ENCODE measurements at regions not wholly inside any gene's neighbourhood (a gene's known extent, or its start where the extent isn't known, plus 50 kb on each side); places are given as distances from the start of the nearest gene placed in this dataset.

GRCh38 chr2:215207041-215207440, 68.6 kb upstream of the ABCA12 start:
- Histone ChIP-seq H4K91ac (ENCODE audit: low read depth, low read length) (no peak overlapping the region), H3K4me2 (ENCODE audit: low read length) (no peak overlapping the region), H2BK12ac (ENCODE audit: low read length) (no peak overlapping the region), H3K79me2 (ENCODE audit: control insufficient read depth, insufficient read depth, low read length, poor library complexity) (no peaks in the 10 kb centered on the region), H2BK5ac (ENCODE audit: low read depth, low read length, poor library complexity) (no peak overlapping the region), H3K14ac (ENCODE audit: low read length) (no peak overlapping the region), H4K12ac (ENCODE audit: low read depth, low read length) (no peak overlapping the region), H3K79me1 (ENCODE audit: low read length) (no peaks in the 10 kb centered on the region), H3K4ac (ENCODE audit: low read depth, low read length) (no peak overlapping the region), H3K9me3 (ENCODE audit: insufficient read depth, low read depth, low read length) (peaks cover 10% of the 10 kb centered on the region), H3K27me3 (ENCODE audit: insufficient read depth, low read length) (no peaks in the 10 kb centered on the region), H4K8ac (ENCODE audit: low read depth, low read length) (no peak overlapping the region), H3K36me3 (ENCODE audit: control insufficient read depth in 1 of 2, insufficient read depth in 2 of 2, low read length in 2 of 2) (no peaks in the 10 kb centered on the region), H3K18ac (ENCODE audit: low read length) (no peak overlapping the region), H3K27ac (ENCODE audit: low read depth, low read length) (no peak overlapping the region), H2AK5ac (ENCODE audit: low read length) (no peak overlapping the region), H2AFZ (ENCODE audit: insufficient read depth, low read length, poor library complexity) (no peak overlapping the region), H2BK120ac (ENCODE audit: insufficient read depth, low read length, poor library complexity) (no peak overlapping the region), H3K9ac (ENCODE audit: low read length) (no peak overlapping the region), H3K4me3 (ENCODE audit: low read depth, low read length) (no peak overlapping the region), H3K4me1 (ENCODE audit: control insufficient read depth in 1 of 2, insufficient read depth in 2 of 2, low read length in 2 of 2) (no peaks in the 10 kb centered on the region), H3K23ac (ENCODE audit: low read length) (no peak overlapping the region)
- no peak for DNase-seq

- no peak overlapping the region for H3K14ac ChIP-seq (ENCODE audit: low read length)
- no peak overlapping the region for H3K4me2 ChIP-seq (ENCODE audit: low read length)
- no peak overlapping the region for H2BK120ac ChIP-seq (ENCODE audit: insufficient read depth, low read length, poor library complexity)
- H3K79me1 ChIP-seq (ENCODE audit: low read length), result no peaks in the 10 kb centered on the region
- H3K4me1 ChIP-seq (ENCODE audit: control insufficient read depth in 1 of 2, insufficient read depth in 2 of 2, low read length in 2 of 2), result no peaks in the 10 kb centered on the region
- H4K8ac ChIP-seq (ENCODE audit: low read depth, low read length), result no peak overlapping the region
- H3K4me3 ChIP-seq (ENCODE audit: low read depth, low read length), result no peak overlapping the region
- no peak overlapping the region for H2BK5ac ChIP-seq (ENCODE audit: low read depth, low read length, poor library complexity)
- peaks cover 10% of the 10 kb centered on the region for H3K9me3 ChIP-seq (ENCODE audit: insufficient read depth, low read depth, low read length)
- no peaks in the 10 kb centered on the region for H3K27me3 ChIP-seq (ENCODE audit: insufficient read depth, low read length)
- no peak overlapping the region for H3K9ac ChIP-seq (ENCODE audit: low read length)
- no peak overlapping the region for H3K18ac ChIP-seq (ENCODE audit: low read length)
- no CpG with 5 or more reads among the region's 4 CpGs for WGBS (ENCODE audit: extremely low coverage, insufficient coverage, insufficient read length)
- no peak for DNase-seq
- H3K4ac ChIP-seq (ENCODE audit: low read depth, low read length), result no peak overlapping the region
- no peak overlapping the region for H4K91ac ChIP-seq (ENCODE audit: low read depth, low read length)
- H3K79me2 ChIP-seq (ENCODE audit: control insufficient read depth, insufficient read depth, low read length, poor library complexity), result no peaks in the 10 kb centered on the region
- no peak overlapping the region for H2AFZ ChIP-seq (ENCODE audit: insufficient read depth, low read length, poor library complexity)
- no peak overlapping the region for H4K12ac ChIP-seq (ENCODE audit: low read depth, low read length)
- no peaks in the 10 kb centered on the region for H3K36me3 ChIP-seq (ENCODE audit: control insufficient read depth in 1 of 2, insufficient read depth in 2 of 2, low read length in 2 of 2)
- H3K23ac ChIP-seq (ENCODE audit: low read length), result no peak overlapping the region
- H2AK5ac ChIP-seq (ENCODE audit: low read length), result no peak overlapping the region
- H3K27ac ChIP-seq (ENCODE audit: low read depth, low read length), result no peak overlapping the region
- no peak overlapping the region for H2BK12ac ChIP-seq (ENCODE audit: low read length)
These were observed 67.4 kb upstream of the ABCA12 start for GRCh38 chr2:215205787-215206186.

GRCh38 chr2:215191477-215191876, 53.1 kb upstream of the ABCA12 start:
- H4K12ac ChIP-seq (ENCODE audit: low read depth, low read length), result no peak overlapping the region
- H3K23ac ChIP-seq (ENCODE audit: low read length), result no peak overlapping the region
- no peak overlapping the region for H3K14ac ChIP-seq (ENCODE audit: low read length)
- DNase-seq, result no peak
- no peaks in the 10 kb centered on the region for H3K4me1 ChIP-seq (ENCODE audit: control insufficient read depth in 1 of 2, insufficient read depth in 2 of 2, low read length in 2 of 2)
- H3K79me2 ChIP-seq (ENCODE audit: control insufficient read depth, insufficient read depth, low read length, poor library complexity), result no peaks in the 10 kb centered on the region
- H4K91ac ChIP-seq (ENCODE audit: low read depth, low read length), result no peak overlapping the region
- H3K27ac ChIP-seq (ENCODE audit: low read depth, low read length), result no peak overlapping the region
- H3K4ac ChIP-seq (ENCODE audit: low read depth, low read length), result no peak overlapping the region
- no peaks in the 10 kb centered on the region for H3K79me1 ChIP-seq (ENCODE audit: low read length)
- H3K9ac ChIP-seq (ENCODE audit: low read length), result no peak overlapping the region
- no peak overlapping the region for H2BK12ac ChIP-seq (ENCODE audit: low read length)
- WGBS (ENCODE audit: extremely low coverage, insufficient coverage, insufficient read length), result no CpG with 5 or more reads among the region's 2 CpGs
- H2AFZ ChIP-seq (ENCODE audit: insufficient read depth, low read length, poor library complexity), result no peak overlapping the region
- no peak overlapping the region for H2BK5ac ChIP-seq (ENCODE audit: low read depth, low read length, poor library complexity)
- no peak overlapping the region for H3K18ac ChIP-seq (ENCODE audit: low read length)
- H2AK5ac ChIP-seq (ENCODE audit: low read length), result no peak overlapping the region
- H4K8ac ChIP-seq (ENCODE audit: low read depth, low read length), result no peak overlapping the region
- no peak overlapping the region for H2BK120ac ChIP-seq (ENCODE audit: insufficient read depth, low read length, poor library complexity)
- no peaks in the 10 kb centered on the region for H3K27me3 ChIP-seq (ENCODE audit: insufficient read depth, low read length)
- H3K9me3 ChIP-seq (ENCODE audit: insufficient read depth, low read depth, low read length), result no peaks in the 10 kb centered on the region
- H3K4me2 ChIP-seq (ENCODE audit: low read length), result no peak overlapping the region
- H3K36me3 ChIP-seq (ENCODE audit: control insufficient read depth in 1 of 2, insufficient read depth in 2 of 2, low read length in 2 of 2), result no peaks in the 10 kb centered on the region
- H3K4me3 ChIP-seq (ENCODE audit: low read depth, low read length), result no peak overlapping the region

GRCh38 chr2:215190588-215190987, 52.2 kb upstream of the ABCA12 start:
- no peaks in the 10 kb centered on the region for H3K9me3 ChIP-seq (ENCODE audit: insufficient read depth, low read depth, low read length)
- H3K4ac ChIP-seq (ENCODE audit: low read depth, low read length), result no peak overlapping the region
- H4K12ac ChIP-seq (ENCODE audit: low read depth, low read length), result no peak overlapping the region
- no peak for DNase-seq
- H2BK5ac ChIP-seq (ENCODE audit: low read depth, low read length, poor library complexity), result no peak overlapping the region
- H3K18ac ChIP-seq (ENCODE audit: low read length), result no peak overlapping the region
- H3K4me2 ChIP-seq (ENCODE audit: low read length), result no peak overlapping the region
- H3K14ac ChIP-seq (ENCODE audit: low read length), result no peak overlapping the region
- no peak overlapping the region for H4K8ac ChIP-seq (ENCODE audit: low read depth, low read length)
- no peak overlapping the region for H2AFZ ChIP-seq (ENCODE audit: insufficient read depth, low read length, poor library complexity)
- H3K79me1 ChIP-seq (ENCODE audit: low read length), result no peaks in the 10 kb centered on the region
- no peaks in the 10 kb centered on the region for H3K79me2 ChIP-seq (ENCODE audit: control insufficient read depth, insufficient read depth, low read length, poor library complexity)
- no peak overlapping the region for H4K91ac ChIP-seq (ENCODE audit: low read depth, low read length)
- H2BK12ac ChIP-seq (ENCODE audit: low read length), result no peak overlapping the region
- H3K4me1 ChIP-seq (ENCODE audit: control insufficient read depth in 1 of 2, insufficient read depth in 2 of 2, low read length in 2 of 2), result no peaks in the 10 kb centered on the region
- no peaks in the 10 kb centered on the region for H3K36me3 ChIP-seq (ENCODE audit: control insufficient read depth in 1 of 2, insufficient read depth in 2 of 2, low read length in 2 of 2)
- H3K23ac ChIP-seq (ENCODE audit: low read length), result no peak overlapping the region
- no peak overlapping the region for H3K4me3 ChIP-seq (ENCODE audit: low read depth, low read length)
- no peak overlapping the region for H2BK120ac ChIP-seq (ENCODE audit: insufficient read depth, low read length, poor library complexity)
- no peaks in the 10 kb centered on the region for H3K27me3 ChIP-seq (ENCODE audit: insufficient read depth, low read length)
- H3K9ac ChIP-seq (ENCODE audit: low read length), result no peak overlapping the region
- H3K27ac ChIP-seq (ENCODE audit: low read depth, low read length), result no peak overlapping the region
- no peak overlapping the region for H2AK5ac ChIP-seq (ENCODE audit: low read length)

GRCh38 chr2:215189393-215189792, 51.0 kb upstream of the ABCA12 start:
- Histone ChIP-seq H4K12ac (ENCODE audit: low read depth, low read length) (no peak overlapping the region), H3K9me3 (ENCODE audit: insufficient read depth, low read depth, low read length) (no peaks in the 10 kb centered on the region), H3K4me3 (ENCODE audit: low read depth, low read length) (no peak overlapping the region), H2BK120ac (ENCODE audit: insufficient read depth, low read length, poor library complexity) (no peak overlapping the region), H3K79me2 (ENCODE audit: control insufficient read depth, insufficient read depth, low read length, poor library complexity) (no peaks in the 10 kb centered on the region), H3K79me1 (ENCODE audit: low read length) (no peaks in the 10 kb centered on the region), H2AFZ (ENCODE audit: insufficient read depth, low read length, poor library complexity) (no peak overlapping the region), H3K18ac (ENCODE audit: low read length) (no peak overlapping the region), H3K36me3 (ENCODE audit: control insufficient read depth in 1 of 2, insufficient read depth in 2 of 2, low read length in 2 of 2) (no peaks in the 10 kb centered on the region), H2BK5ac (ENCODE audit: low read depth, low read length, poor library complexity) (no peak overlapping the region), H3K4me2 (ENCODE audit: low read length) (no peak overlapping the region), H3K4me1 (ENCODE audit: control insufficient read depth in 1 of 2, insufficient read depth in 2 of 2, low read length in 2 of 2) (no peaks in the 10 kb centered on the region), H3K9ac (ENCODE audit: low read length) (no peak overlapping the region), H3K27ac (ENCODE audit: low read depth, low read length) (no peak overlapping the region), H3K23ac (ENCODE audit: low read length) (no peak overlapping the region), H4K8ac (ENCODE audit: low read depth, low read length) (no peak overlapping the region), H3K4ac (ENCODE audit: low read depth, low read length) (no peak overlapping the region), H3K27me3 (ENCODE audit: insufficient read depth, low read length) (no peaks in the 10 kb centered on the region), H2AK5ac (ENCODE audit: low read length) (no peak overlapping the region), H4K91ac (ENCODE audit: low read depth, low read length) (no peak overlapping the region), H2BK12ac (ENCODE audit: low read length) (no peak overlapping the region), H3K14ac (ENCODE audit: low read length) (no peak overlapping the region)
- no peak for DNase-seq
